Liver (tissue), 8 donors: ENCODE measurements at regions not wholly inside any gene's neighbourhood (a gene's known extent, or its start where the extent isn't known, plus 50 kb on each side); places are given as distances from the start of the nearest gene placed in this dataset.

ENCODE experiments used
- DNase-seq: peaks from one replicate; pipeline ENCODE4 v3.0.0-alpha.2; 2017; ENCODE audit warnings: low spot score
- H3K27ac ChIP-seq, 2 donors: one replicate each; pipeline ENCODE4 v1.7.0; 2013; ENCODE audit warnings: inconsistent platforms in 2 of 2, low read length in 2 of 2, control low read depth in 1 of 2, low read depth in 1 of 2, mild to moderate bottlenecking in 1 of 2
- H3K27me3 ChIP-seq, 4 donors: one replicate each; pipeline versions ENCODE4 v1.6.1 to v1.7.0; 2013; ENCODE audit warnings: low read length in 3 of 4, inconsistent platforms in 1 of 4, mild to moderate bottlenecking in 1 of 4, moderate library complexity in 1 of 4; ENCODE audit not compliant: control insufficient read depth in 4 of 4, insufficient read depth in 4 of 4
- H3K36me3 ChIP-seq, 4 donors: one replicate each; pipeline versions ENCODE4 v1.6.1 to v1.7.0; 2013; ENCODE audit warnings: low read length in 3 of 4, mild to moderate bottlenecking in 3 of 4, low read depth in 1 of 4, moderate library complexity in 1 of 4; ENCODE audit not compliant: control insufficient read depth in 4 of 4, insufficient read depth in 3 of 4
- H3K4me1 ChIP-seq, 4 donors: one replicate each; pipeline versions ENCODE4 v1.6.1 to v1.7.0; 2013; ENCODE audit warnings: low read length in 3 of 4, mild to moderate bottlenecking in 3 of 4, moderate library complexity in 1 of 4; ENCODE audit not compliant: control insufficient read depth in 4 of 4, insufficient read depth in 4 of 4
- H3K4me3 ChIP-seq, 3 donors: one replicate each; pipeline versions ENCODE4 v1.6.1 to v1.7.0; 2013; ENCODE audit warnings: low read length in 3 of 3, control low read depth in 1 of 3, low read depth in 1 of 3, mild to moderate bottlenecking in 1 of 3
- H3K9ac ChIP-seq, 2 donors: one replicate each; pipeline ENCODE4 v1.7.0; 2013; ENCODE audit warnings: low read length in 2 of 2, mild to moderate bottlenecking in 2 of 2, moderate library complexity in 2 of 2, control low read depth in 1 of 2, low read depth in 1 of 2
- H3K9me3 ChIP-seq, 4 donors: one replicate each; pipeline versions ENCODE4 v1.6.1 to v1.7.0; 2013; ENCODE audit warnings: low read length in 3 of 4; ENCODE audit not compliant: control insufficient read depth in 4 of 4
- ATF3 ChIP-seq: IDR thresholded peaks from 2 replicates; pipeline ENCODE4 v1.6.1; 2016; ENCODE audit warnings: antibody characterized with exemption
- CTCF ChIP-seq: fragments of 150-350 bp; IDR thresholded peaks from 2 replicates; pipeline ENCODE4 v1.5.1; 2017; ENCODE audit warnings: improper control_type of control experiment, low read depth, low read length; ENCODE audit not compliant: missing input control
- EGR1 ChIP-seq, 2 donors: IDR thresholded peaks; 2 replicates each; pipeline ENCODE4 v1.6.1; 2016 to 2018; ENCODE audit warnings: antibody characterized with exemption in 2 of 2, low read depth in 2 of 2
- FOXA1 ChIP-seq: IDR thresholded peaks from 2 replicates; pipeline ENCODE4 v1.6.1; 2016; ENCODE audit warnings: antibody characterized with exemption
- FOXA2 ChIP-seq: IDR thresholded peaks from 2 replicates; pipeline ENCODE4 v1.6.1; 2016; ENCODE audit warnings: antibody characterized with exemption
- GABPA ChIP-seq, 2 donors: IDR thresholded peaks in 1 of 2; conservative IDR thresholded peaks in 1 of 2; 2 replicates each; pipeline ENCODE4 v1.6.1; 2016; ENCODE audit warnings: antibody characterized with exemption in 2 of 2, mild to moderate bottlenecking in 1 of 2, moderate library complexity in 1 of 2
- HNF4A ChIP-seq, 2 donors: conservative IDR thresholded peaks; 2 replicates each; pipeline ENCODE4 v1.6.1; 2016; ENCODE audit warnings: antibody characterized with exemption in 2 of 2, mild to moderate bottlenecking in 2 of 2
- HNF4G ChIP-seq: IDR thresholded peaks from 2 replicates; pipeline ENCODE4 v1.6.1; 2016; ENCODE audit warnings: antibody characterized with exemption
- JUND ChIP-seq, 2 donors: IDR thresholded peaks; 2 replicates each; pipeline ENCODE4 v1.6.1; 2016; ENCODE audit warnings: antibody characterized with exemption in 2 of 2
- MAX ChIP-seq: IDR thresholded peaks from 2 replicates; pipeline ENCODE4 v1.6.1; 2016; ENCODE audit warnings: antibody characterized with exemption
- NR2F2 ChIP-seq: IDR thresholded peaks from 2 replicates; pipeline ENCODE4 v1.6.1; 2016; ENCODE audit warnings: antibody characterized with exemption
- RAD21 ChIP-seq, 2 donors: IDR thresholded peaks; 2 replicates each; pipeline ENCODE4 v1.6.1; 2016; ENCODE audit warnings: antibody characterized with exemption in 2 of 2, mild to moderate bottlenecking in 2 of 2
- RXRA ChIP-seq, 2 donors: IDR thresholded peaks; 2 replicates each; pipeline ENCODE4 v1.6.1; 2017 to 2018; ENCODE audit warnings: antibody characterized with exemption in 2 of 2, mild to moderate bottlenecking in 1 of 2
- SP1 ChIP-seq: IDR thresholded peaks from 2 replicates; pipeline ENCODE4 v1.6.1; 2018; ENCODE audit warnings: antibody characterized with exemption, mild to moderate bottlenecking
- TAF1 ChIP-seq: conservative IDR thresholded peaks from 2 replicates; pipeline ENCODE4 v1.6.1; 2016; ENCODE audit warnings: antibody characterized with exemption, mild to moderate bottlenecking
- YY1 ChIP-seq: IDR thresholded peaks from 2 replicates; pipeline ENCODE4 v1.6.1; 2016; ENCODE audit warnings: antibody characterized with exemption, mild to moderate bottlenecking
- ZBTB33 ChIP-seq: IDR thresholded peaks from 2 replicates; pipeline ENCODE4 v1.6.1; 2016; ENCODE audit warnings: antibody characterized with exemption
- WGBS: extraction: QIAGEN DNeasy Blood & Tissue Kit; methylation state at CpG from one replicate; pipeline ENCODE4 v1.1.7; 2013; 5-methylcytosine and 5-hydroxymethylcytosine counted together
- donor health status: healthy.
- donor health status: healthy.
- donor health status: healthy.
- donor health status: healthy.
- donor health status: healthy.

- 60% methylated on average over 1 of the region's 1 CpG for WGBS
- H3K4me3 ChIP-seq = no peak overlapping the region
- H3K9me3 ChIP-seq = no peaks in the 10 kb centered on the region
- TF ChIP-seq JUND (IDR thresholded peaks at IDR 0.05) = no peak
- TF ChIP-seq HNF4G = no peak
- no peak for TF ChIP-seq YY1
- no peak for TF ChIP-seq RAD21 (IDR thresholded peaks at IDR 0.05)
- no peak for TF ChIP-seq CTCF
- no peak for TF ChIP-seq TAF1
- no peak for TF ChIP-seq FOXA1
- TF ChIP-seq EGR1 (IDR thresholded peaks at IDR 0.05; ENCODE audit: low read depth in 2 of 2) = no peak
- H3K27me3 ChIP-seq = no peaks in the 10 kb centered on the region
- no peaks in the 10 kb centered on the region for H3K36me3 ChIP-seq
- H3K27ac ChIP-seq = no peak overlapping the region
- no peak overlapping the region for H3K9ac ChIP-seq
- no peaks in the 10 kb centered on the region for H3K4me1 ChIP-seq
- no peak for DNase-seq
Measured at GRCh38 chr4:79030973-79031372, 91.7 kb upstream of the PAQR3 start.

- no peak overlapping the region for H3K27ac ChIP-seq
- DNase-seq = no peak
- H3K36me3 ChIP-seq = no peaks in the 10 kb centered on the region
- WGBS = 89% methylated on average over 4 of the region's 4 CpGs
- no peak overlapping the region for H3K9ac ChIP-seq
- TF ChIP-seq RAD21 (IDR thresholded peaks at IDR 0.05) (no peak), MAX (no peak), SP1 (no peak), TAF1 (no peak), RXRA (IDR thresholded peaks at IDR 0.05) (no peak), FOXA2 (no peak), ATF3 (no peak), GABPA (IDR thresholded peaks at IDR 0.05 in 1 of 2, conservative IDR thresholded peaks at IDR 0.05 in 1 of 2) (no peak), JUND (IDR thresholded peaks at IDR 0.05) (no peak), NR2F2 (no peak)
- no peaks in the 10 kb centered on the region for H3K9me3 ChIP-seq
- H3K27me3 ChIP-seq = no peaks in the 10 kb centered on the region
- H3K4me1 ChIP-seq = no peaks in the 10 kb centered on the region
- no peak overlapping the region for H3K4me3 ChIP-seq
Measured at GRCh38 chr4:79027656-79028055, 88.4 kb upstream of the PAQR3 start.

- H3K4me3 ChIP-seq = no peak overlapping the region
Measured at GRCh38 chr4:79025170-79025569, 85.9 kb upstream of the PAQR3 start.

More at GRCh38 chr4:79025170-79025569, 85.9 kb upstream of the PAQR3 start:
- H3K4me1 ChIP-seq = no peaks in the 10 kb centered on the region
- no peak overlapping the region for H3K27ac ChIP-seq
- 19% methylated on average over 2 of the region's 2 CpGs for WGBS
- no peaks in the 10 kb centered on the region for H3K27me3 ChIP-seq
- TF ChIP-seq HNF4A (conservative IDR thresholded peaks at IDR 0.05) (no peak), SP1 (no peak), ATF3 (no peak), NR2F2 (no peak), FOXA1 (no peak), CTCF (no peak), HNF4G (no peak), MAX (no peak), ZBTB33 (no peak), EGR1 (IDR thresholded peaks at IDR 0.05; ENCODE audit: low read depth in 2 of 2) (no peak), RXRA (IDR thresholded peaks at IDR 0.05) (no peak)
- no peaks in the 10 kb centered on the region for H3K36me3 ChIP-seq
- no peak for DNase-seq
- no peak overlapping the region for H3K9ac ChIP-seq
- no peaks in the 10 kb centered on the region for H3K9me3 ChIP-seq
